ENCODE measurements at regions not wholly inside any gene's neighbourhood (a gene's known extent, or its start where the extent isn't known, plus 50 kb on each side); places are given as distances from the start of the nearest gene placed in this dataset.
A peak's percentile ranks its signal among the peaks of the same experiment; 100 is the strongest.

DNA sequence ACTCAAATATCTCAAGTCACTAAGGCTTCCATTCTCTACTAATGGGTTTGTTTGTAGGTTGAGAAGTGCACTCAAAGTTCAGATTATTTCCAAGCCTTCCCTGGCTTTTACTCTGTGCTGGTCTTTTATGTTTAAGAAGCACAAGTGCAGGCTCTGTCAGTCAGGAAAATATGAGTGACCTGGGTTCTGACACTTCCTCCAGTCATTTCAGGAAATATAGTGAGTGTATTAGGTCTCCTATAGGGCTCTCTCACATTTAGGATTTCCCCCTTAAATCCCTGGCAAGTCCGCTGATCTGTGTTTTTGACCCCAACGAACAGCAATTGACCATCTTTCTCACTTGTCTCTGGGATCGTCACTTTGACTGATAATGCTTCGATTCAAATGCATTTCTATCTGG is 210.2 kb downstream of the ARPP21 start:
- no peak for DNase-seq (ENCODE audit: low read depth)

DNA sequence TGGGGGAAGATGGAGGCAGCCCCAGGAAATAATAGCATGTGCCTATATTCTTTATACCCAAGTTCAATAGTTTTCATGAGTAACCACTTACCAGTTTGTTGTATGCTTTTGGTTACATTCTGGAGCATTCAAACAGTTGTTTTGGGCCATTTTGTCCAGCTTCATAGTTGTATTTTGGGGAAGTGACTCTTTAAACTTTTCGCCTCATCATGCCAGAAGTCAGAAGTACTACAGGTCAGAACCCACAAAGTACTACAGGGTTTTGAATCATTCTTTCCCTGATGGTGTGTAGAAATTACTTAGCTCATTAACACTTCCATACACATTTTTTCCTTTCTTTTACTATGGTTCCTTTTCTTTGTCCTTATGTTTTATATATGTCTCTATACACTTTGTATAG is 210.6 kb downstream of the ARPP21 start:
- no peak for DNase-seq (ENCODE audit: low read depth)

- no peak for DNase-seq (ENCODE audit: low read depth)
Observed at GRCh38 chr3:35857004-35857403, 217.7 kb downstream of the ARPP21 start.

DNA sequence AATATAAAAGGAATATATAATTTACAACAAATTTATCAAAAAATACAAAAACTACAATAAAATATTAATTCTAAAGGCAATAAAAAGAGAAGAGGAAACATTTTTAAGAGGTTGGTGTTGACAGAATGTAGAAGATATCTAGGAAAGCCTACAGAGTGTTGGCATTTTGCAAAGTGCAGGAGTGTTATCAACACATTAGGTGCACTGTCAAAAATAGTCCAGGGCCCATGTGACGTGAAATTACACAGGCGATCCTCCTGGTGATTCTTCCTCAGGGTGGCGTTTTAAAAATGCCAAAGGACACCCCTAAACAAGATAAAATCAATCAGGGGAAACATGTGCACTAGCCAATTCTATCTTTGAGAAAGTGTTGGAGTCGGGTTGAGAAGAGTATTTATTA is 222.7 kb downstream of the ARPP21 start:
- no peak for DNase-seq (ENCODE audit: low read depth)

- peak; percentile 11 for DNase-seq (ENCODE audit: low read depth)
Observed at GRCh38 chr3:35864871-35865270, 225.5 kb downstream of the ARPP21 start.

GRCh38 chr3:35867791-35868190 is 228.5 kb downstream of the ARPP21 start:
- no peak for DNase-seq (ENCODE audit: low read depth)

GRCh38 chr3:35871009-35871408 is 231.7 kb downstream of the ARPP21 start:
- no peak for DNase-seq (ENCODE audit: low read depth)

GRCh38 chr3:35883929-35884328 is 244.6 kb downstream of the ARPP21 start:
- DNase-seq (ENCODE audit: low read depth) = no peak

- peak; percentile 22 for DNase-seq (ENCODE audit: low read depth)
Observed at GRCh38 chr3:35894735-35895134, 255.4 kb downstream of the ARPP21 start.

GRCh38 chr3:35899245-35899644 is 259.9 kb downstream of the ARPP21 start:
- no peak for DNase-seq (ENCODE audit: low read depth)

DNA sequence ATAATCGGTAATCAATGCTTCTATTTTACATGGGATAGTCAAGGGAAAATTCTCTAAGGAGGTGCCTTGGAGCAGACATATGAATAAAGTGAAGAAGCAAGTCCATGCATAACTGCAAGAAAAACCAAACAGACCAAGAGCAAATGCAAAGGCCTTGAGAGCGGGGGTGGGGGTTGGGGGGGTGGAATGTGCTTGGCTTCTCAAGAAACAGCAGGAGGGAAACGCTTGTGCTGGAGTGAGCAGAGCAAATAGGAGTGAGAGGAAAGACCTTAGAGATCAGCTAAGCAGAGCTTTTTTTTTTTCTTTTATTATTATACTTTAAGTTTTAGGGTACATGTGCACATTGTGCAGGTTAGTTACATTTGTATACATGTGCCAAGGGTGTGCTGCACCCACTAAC is 260.8 kb downstream of the ARPP21 start:
- no peak for DNase-seq (ENCODE audit: low read depth)

- DNase-seq (ENCODE audit: low read depth) = peak; percentile 65
Observed at GRCh38 chr3:35908366-35909232, 269.3 kb downstream of the ARPP21 start.

GRCh38 chr3:35919160-35919559 is 279.8 kb downstream of the ARPP21 start:
- no peak for DNase-seq (ENCODE audit: low read depth)

GRCh38 chr3:35921718-35922117 is 282.4 kb downstream of the ARPP21 start:
- DNase-seq (ENCODE audit: low read depth) = peak; percentile 1

GRCh38 chr3:35924070-35924469 is 284.7 kb downstream of the ARPP21 start:
- DNase-seq (ENCODE audit: low read depth) = peak; percentile 63

DNA sequence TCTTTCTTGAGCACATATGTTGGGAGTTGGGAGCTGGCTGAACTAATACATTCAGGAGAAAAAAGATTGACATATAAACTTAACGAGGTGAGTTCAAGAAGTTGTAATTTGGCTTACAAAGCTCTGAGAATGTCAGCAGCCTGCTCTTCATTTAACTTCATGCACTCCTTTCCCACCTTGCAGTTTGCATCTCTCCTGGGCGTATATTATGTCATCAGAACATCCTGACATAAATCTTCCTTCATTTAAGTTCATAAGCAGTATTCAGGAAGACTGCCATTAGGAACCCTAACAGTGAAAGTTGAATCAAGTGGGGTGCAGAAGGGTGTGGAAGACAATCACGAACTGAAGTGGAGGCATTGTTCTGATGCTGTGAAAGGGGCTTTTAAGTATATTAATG is 288.1 kb downstream of the ARPP21 start:
- DNase-seq (ENCODE audit: low read depth) = no peak

GRCh38 chr3:35929158-35929557 is 289.8 kb downstream of the ARPP21 start:
- peak; percentile 87 for DNase-seq (ENCODE audit: low read depth)

DNA sequence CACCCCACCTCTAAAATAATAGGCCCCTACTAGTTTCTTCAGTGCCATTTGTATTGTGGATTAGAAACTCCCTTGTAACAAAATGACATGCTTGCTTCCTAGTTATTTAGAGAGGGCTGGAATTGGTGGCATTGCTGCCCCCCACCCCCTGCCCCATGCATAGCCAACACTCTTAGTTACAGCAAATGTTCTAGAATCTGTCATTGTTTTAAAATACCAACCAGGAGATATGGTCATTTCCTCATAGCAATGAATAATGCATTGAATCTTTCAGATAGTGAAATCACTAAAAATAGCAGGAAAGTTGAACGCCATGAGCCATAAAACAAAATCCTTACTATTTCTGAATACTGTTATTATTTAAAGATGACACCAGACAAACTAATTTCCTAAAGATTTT is 292.5 kb downstream of the ARPP21 start:
- no peak for DNase-seq (ENCODE audit: low read depth)

- DNase-seq (ENCODE audit: low read depth) = peak; percentile 97
Observed at GRCh38 chr3:35932995-35933394, 293.7 kb downstream of the ARPP21 start.

- peak; percentile 23 for DNase-seq (ENCODE audit: low read depth)
Observed at GRCh38 chr3:35936571-35936970, 297.2 kb downstream of the ARPP21 start.

DNA sequence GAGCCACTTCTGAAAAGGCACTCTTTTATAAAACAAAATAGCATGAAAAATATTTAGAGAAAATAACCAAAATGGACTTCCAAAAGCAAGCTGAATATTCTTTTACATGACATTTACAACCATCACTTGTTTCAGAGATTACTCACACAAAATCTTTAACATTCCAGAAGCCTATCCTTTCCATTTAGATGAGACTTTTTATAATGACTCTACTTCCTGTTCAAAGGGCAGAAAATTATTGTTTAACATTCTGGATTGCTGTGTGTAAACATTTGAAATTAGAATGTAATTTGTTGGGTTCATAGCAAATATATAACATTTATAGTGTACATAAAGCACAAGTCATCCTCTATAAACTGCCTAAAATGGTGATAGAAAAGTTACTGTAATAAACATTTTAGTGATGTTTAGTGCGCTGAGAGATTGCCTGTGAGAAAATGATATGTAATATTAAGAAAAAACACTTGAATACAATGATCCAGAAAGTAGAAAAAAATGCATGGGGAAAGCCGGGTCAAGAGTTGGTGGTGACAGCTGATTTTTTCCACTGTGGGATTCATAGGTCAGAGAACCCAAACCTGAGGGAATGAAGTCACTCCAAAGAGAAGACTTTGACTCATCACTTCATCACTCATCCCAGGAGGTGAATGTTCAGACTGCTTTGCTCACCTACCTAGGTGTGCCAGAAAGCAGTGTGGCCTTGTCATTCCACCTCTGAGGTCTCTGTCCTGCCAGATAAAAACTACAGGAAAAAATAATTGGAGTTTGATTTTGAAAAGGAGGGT is 305.8 kb downstream of the ARPP21 start:
- peak; percentile 62 for DNase-seq (ENCODE audit: low read depth)

DNA sequence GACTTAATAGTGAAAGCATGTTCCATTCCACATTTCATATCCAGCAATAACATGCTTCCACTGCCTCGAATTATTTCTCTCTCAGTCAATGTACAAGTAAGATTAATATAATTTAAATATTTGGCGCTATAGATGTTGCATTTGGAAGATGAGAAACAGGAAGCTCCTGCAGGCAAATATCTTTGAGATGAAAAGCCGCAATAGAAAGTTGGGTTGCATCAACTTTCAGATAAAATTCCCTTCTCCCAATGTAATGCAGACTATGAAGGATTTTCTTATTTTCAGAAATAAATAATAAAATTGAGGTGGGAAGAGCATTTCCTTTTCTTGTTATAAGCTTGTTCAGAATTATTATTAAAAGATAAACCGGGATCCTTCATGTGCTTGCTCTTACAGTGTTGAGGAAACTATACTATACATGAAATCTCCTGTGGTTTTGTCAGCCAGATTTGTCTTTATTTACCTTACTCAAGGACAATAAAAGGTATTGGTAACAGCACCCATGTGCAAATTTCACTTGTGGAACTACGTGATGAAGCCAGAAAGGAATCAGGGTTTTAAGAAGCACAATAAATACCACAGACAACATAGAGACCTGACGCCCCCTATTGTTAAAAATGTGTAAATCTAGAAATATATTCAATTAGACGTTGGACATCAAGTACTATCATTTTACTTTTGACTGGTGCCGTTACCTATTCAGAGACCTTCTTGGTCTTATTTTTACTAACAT is 307.0 kb downstream of the ARPP21 start:
- DNase-seq (ENCODE audit: low read depth) = peak; percentile 30
